ENCODE measurements at regions not wholly inside any gene's neighbourhood (a gene's known extent, or its start where the extent isn't known, plus 50 kb on each side); places are given as distances from the start of the nearest gene placed in this dataset. TPM values are rescaled to one million over a fixed set of nuclear protein-coding genes. Genes with fewer than 3 reads are reported as not detected.

Small RNA genes in the stretch of these regions (small RNA-seq; reads per million reads assigned to genes)
- gene RNU1-46P (ENCODE audit: low replicate concordance): not detected
